ENCODE measurements at regions not wholly inside any gene's neighbourhood (a gene's known extent, or its start where the extent isn't known, plus 50 kb on each side); places are given as distances from the start of the nearest gene placed in this dataset.

DNA sequence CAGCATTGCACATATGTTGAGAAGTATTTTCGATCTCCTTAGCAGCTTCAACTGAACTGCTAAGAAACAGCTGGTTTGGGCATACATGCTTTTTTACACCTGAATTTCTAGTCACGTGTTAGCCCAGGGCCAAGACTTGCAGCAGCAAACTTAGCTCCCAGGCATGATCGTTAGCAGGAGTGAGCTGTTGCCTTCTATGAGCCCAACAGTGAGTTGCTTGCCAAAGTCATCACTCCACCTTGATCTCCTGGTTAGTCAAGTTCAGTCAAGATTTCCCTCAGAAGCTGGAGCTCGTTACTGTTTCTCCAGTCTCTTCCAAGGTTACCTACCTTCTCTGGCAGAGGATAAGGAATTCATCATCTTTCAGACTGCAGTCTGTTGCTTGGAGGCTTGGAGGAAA is 100.4 kb upstream of the SEMA6D start:
- no peaks in the 10 kb centered on the region for H3F3A ChIP-seq (ENCODE audit: control insufficient read depth, insufficient read depth)
- no peaks in the 10 kb centered on the region for H3K4me1 ChIP-seq (ENCODE audit: control insufficient read depth, low read length)
- H3K4me2 ChIP-seq (ENCODE audit: low read length), result no peak overlapping the region
- no peak overlapping the region for H3K4me3 ChIP-seq (ENCODE audit: low read length)
- H3K27ac ChIP-seq (ENCODE audit: low read depth, low read length), result no peak overlapping the region
- H4K20me1 ChIP-seq (ENCODE audit: control insufficient read depth, insufficient read depth, low read depth, low read length), result no peaks in the 10 kb centered on the region
- no peaks in the 10 kb centered on the region for H3K9me2 ChIP-seq (replicated peaks; ENCODE audit: control insufficient read depth, low read length)
- TF ChIP-seq, protein P1, sequence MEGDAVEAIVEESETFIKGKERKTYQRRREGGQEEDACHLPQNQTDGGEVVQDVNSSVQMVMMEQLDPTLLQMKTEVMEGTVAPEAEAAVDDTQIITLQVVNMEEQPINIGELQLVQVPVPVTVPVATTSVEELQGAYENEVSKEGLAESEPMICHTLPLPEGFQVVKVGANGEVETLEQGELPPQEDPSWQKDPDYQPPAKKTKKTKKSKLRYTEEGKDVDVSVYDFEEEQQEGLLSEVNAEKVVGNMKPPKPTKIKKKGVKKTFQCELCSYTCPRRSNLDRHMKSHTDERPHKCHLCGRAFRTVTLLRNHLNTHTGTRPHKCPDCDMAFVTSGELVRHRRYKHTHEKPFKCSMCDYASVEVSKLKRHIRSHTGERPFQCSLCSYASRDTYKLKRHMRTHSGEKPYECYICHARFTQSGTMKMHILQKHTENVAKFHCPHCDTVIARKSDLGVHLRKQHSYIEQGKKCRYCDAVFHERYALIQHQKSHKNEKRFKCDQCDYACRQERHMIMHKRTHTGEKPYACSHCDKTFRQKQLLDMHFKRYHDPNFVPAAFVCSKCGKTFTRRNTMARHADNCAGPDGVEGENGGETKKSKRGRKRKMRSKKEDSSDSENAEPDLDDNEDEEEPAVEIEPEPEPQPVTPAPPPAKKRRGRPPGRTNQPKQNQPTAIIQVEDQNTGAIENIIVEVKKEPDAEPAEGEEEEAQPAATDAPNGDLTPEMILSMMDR (IDR thresholded peaks at IDR 0.05; ENCODE audit: low read depth, low read length, poor library complexity, severe bottlenecking), result no peak
- no peak for TF ChIP-seq EZH2phosphoT487 (IDR thresholded peaks at IDR 0.05; ENCODE audit: borderline replicate concordance, low read length)
- no peaks in the 10 kb centered on the region for H3K79me2 ChIP-seq (ENCODE audit: control insufficient read depth, low read length)
- no peaks in the 10 kb centered on the region for H3K27me3 ChIP-seq (ENCODE audit: control insufficient read depth, low read length)
- no peaks in the 10 kb centered on the region for H3K9me3 ChIP-seq (ENCODE audit: control insufficient read depth, insufficient read depth, low read length)
- H3K36me3 ChIP-seq (ENCODE audit: control insufficient read depth, low read length), result no peaks in the 10 kb centered on the region

DNA sequence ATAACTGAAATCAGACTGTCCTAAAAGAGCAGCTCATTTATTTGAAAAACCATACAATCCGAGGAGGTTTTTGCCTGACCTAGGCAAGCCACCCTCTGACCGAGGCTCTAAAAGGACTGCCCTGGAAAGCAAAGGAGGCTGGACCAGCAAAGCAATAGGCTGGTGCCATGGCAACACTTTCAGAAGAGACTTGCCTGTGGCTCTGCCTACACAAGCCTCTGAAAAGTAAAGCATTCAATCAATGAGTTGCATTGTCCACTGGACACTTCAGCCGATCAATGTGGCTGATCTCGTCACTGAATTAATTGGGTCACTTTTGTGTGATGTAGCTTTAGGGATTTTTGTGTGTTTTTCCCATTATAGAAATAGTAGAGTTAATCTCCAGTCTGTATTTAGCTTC is 99.1 kb upstream of the SEMA6D start:
- H3K27ac ChIP-seq (ENCODE audit: low read depth, low read length), result no peak overlapping the region
- H3K9me2 ChIP-seq (replicated peaks; ENCODE audit: control insufficient read depth, low read length), result no peaks in the 10 kb centered on the region
- H3K4me3 ChIP-seq (ENCODE audit: low read length), result no peak overlapping the region
- no peaks in the 10 kb centered on the region for H3K79me2 ChIP-seq (ENCODE audit: control insufficient read depth, low read length)
- no peaks in the 10 kb centered on the region for H3K9me3 ChIP-seq (ENCODE audit: control insufficient read depth, insufficient read depth, low read length)
- no peaks in the 10 kb centered on the region for H4K20me1 ChIP-seq (ENCODE audit: control insufficient read depth, insufficient read depth, low read depth, low read length)
- H3K27me3 ChIP-seq (ENCODE audit: control insufficient read depth, low read length), result no peaks in the 10 kb centered on the region
- H3K4me2 ChIP-seq (ENCODE audit: low read length), result no peak overlapping the region
- H3F3A ChIP-seq (ENCODE audit: control insufficient read depth, insufficient read depth), result no peaks in the 10 kb centered on the region
- no peaks in the 10 kb centered on the region for H3K4me1 ChIP-seq (ENCODE audit: control insufficient read depth, low read length)
- TF ChIP-seq, protein P1 (IDR thresholded peaks at IDR 0.05; ENCODE audit: low read depth, low read length, poor library complexity, severe bottlenecking), result no peak
- TF ChIP-seq EZH2phosphoT487 (IDR thresholded peaks at IDR 0.05; ENCODE audit: borderline replicate concordance, low read length), result no peak
- H3K36me3 ChIP-seq (ENCODE audit: control insufficient read depth, low read length), result no peaks in the 10 kb centered on the region

DNA sequence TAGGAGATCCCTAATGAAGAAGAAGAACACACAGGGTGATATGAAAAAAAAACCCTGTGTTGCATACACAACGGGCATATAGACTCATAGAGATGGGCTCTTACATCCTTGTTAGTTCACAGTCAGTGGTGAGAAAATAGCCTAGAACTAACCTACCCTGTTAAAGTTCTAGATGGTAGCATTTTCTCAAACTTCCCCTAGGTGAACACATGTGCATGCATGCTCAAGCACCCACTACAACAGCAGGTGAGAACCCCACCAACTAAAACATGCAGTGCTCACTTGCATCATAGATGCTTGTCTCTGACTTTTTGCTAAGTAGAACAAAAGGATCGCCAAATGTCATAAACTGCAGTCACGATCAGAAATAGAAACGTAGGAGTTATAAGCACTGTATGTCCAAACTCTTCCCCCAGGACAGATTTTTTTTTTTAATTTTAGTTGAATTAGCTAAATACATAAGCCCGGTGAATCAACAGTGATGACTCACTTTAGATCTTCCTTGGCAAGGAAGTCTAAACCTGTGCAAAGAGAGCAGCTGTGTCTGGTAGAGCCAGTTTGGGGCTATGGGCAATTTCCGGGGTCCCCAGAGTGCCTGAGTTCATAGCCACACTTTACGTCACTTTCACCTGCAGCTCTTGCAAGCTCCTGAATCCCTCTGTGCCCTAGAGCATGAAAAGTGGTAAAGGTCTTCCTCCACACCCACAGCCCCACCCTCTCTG is 96.2 kb upstream of the SEMA6D start:
- no peaks in the 10 kb centered on the region for H3F3A ChIP-seq (ENCODE audit: control insufficient read depth, insufficient read depth)
- H3K9me3 ChIP-seq (ENCODE audit: control insufficient read depth, insufficient read depth, low read length), result no peaks in the 10 kb centered on the region
- H3K79me2 ChIP-seq (ENCODE audit: control insufficient read depth, low read length), result no peaks in the 10 kb centered on the region
- no peaks in the 10 kb centered on the region for H3K4me1 ChIP-seq (ENCODE audit: control insufficient read depth, low read length)
- no peaks in the 10 kb centered on the region for H3K36me3 ChIP-seq (ENCODE audit: control insufficient read depth, low read length)
- no peak overlapping the region for H3K4me2 ChIP-seq (ENCODE audit: low read length)
- no peak overlapping the region for H3K4me3 ChIP-seq (ENCODE audit: low read length)
- TF ChIP-seq, protein P1 (IDR thresholded peaks at IDR 0.05; ENCODE audit: low read depth, low read length, poor library complexity, severe bottlenecking), result no peak
- no peak for TF ChIP-seq EZH2phosphoT487 (IDR thresholded peaks at IDR 0.05; ENCODE audit: borderline replicate concordance, low read length)
- H3K27me3 ChIP-seq (ENCODE audit: control insufficient read depth, low read length), result no peaks in the 10 kb centered on the region
- H3K27ac ChIP-seq (ENCODE audit: low read depth, low read length), result no peak overlapping the region
- H3K9me2 ChIP-seq (replicated peaks; ENCODE audit: control insufficient read depth, low read length), result no peaks in the 10 kb centered on the region
- H4K20me1 ChIP-seq (ENCODE audit: control insufficient read depth, insufficient read depth, low read depth, low read length), result no peaks in the 10 kb centered on the region
